KMS-11 (cell line): ENCODE measurements at regions not wholly inside any gene's neighbourhood (a gene's known extent, or its start where the extent isn't known, plus 50 kb on each side); places are given as distances from the start of the nearest gene placed in this dataset.
"Not testable (repeated sequence)": the region's sequence is repeated elsewhere in the genome, so short reads cannot be mapped to it uniquely, and the experiment has no call there.

ENCODE experiments used
- H2AFZ ChIP-seq: fragments of 200-600 bp; sonication (generic); 2 replicates; pipeline ENCODE4 v1.6.1; 2016; ENCODE audit warnings: antibody characterized with exemption, mixed run types, low read depth
- H3K27ac ChIP-seq: fragments of 200-600 bp; sonication (generic); 2 replicates; pipeline ENCODE4 v1.6.1; 2016; ENCODE audit warnings: mild to moderate bottlenecking, mixed run types
- H3K27me3 ChIP-seq: fragments of 200-600 bp; sonication (generic); 2 replicates; pipeline ENCODE4 v1.6.1; 2017; ENCODE audit warnings: mild to moderate bottlenecking, low read depth, mixed run types, moderate library complexity; ENCODE audit not compliant: insufficient read depth
- H3K36me3 ChIP-seq: fragments of 200-600 bp; sonication (generic); 2 replicates; pipeline ENCODE4 v1.6.1; 2017; ENCODE audit warnings: mild to moderate bottlenecking, mixed run types; ENCODE audit not compliant: insufficient read depth
- H3K4me1 ChIP-seq: fragments of 200-600 bp; sonication (generic); 2 replicates; pipeline ENCODE4 v1.6.1; 2016; ENCODE audit warnings: mild to moderate bottlenecking, low read depth, mixed run types; ENCODE audit not compliant: poor library complexity, severe bottlenecking
- H3K4me2 ChIP-seq: fragments of 200-600 bp; sonication (generic); 2 replicates; pipeline ENCODE4 v1.7.0; 2016; ENCODE audit warnings: mild to moderate bottlenecking, mixed run types
- H3K4me3 ChIP-seq: fragments of 200-600 bp; sonication (generic); IDR thresholded peaks from 2 replicates; pipeline ENCODE4 v1.6.1; 2017; ENCODE audit warnings: low read depth, low read length, mixed read lengths; ENCODE audit not compliant: insufficient read depth
- H3K79me2 ChIP-seq: fragments of 200-600 bp; sonication (generic); 2 replicates; pipeline ENCODE4 v1.6.1; 2016; ENCODE audit warnings: low read depth, mixed run types; ENCODE audit not compliant: insufficient read depth
- H3K9ac ChIP-seq: fragments of 200-600 bp; sonication (generic); 2 replicates; pipeline ENCODE4 v1.6.1; 2016; ENCODE audit warnings: mild to moderate bottlenecking, mixed run types
- H4K20me1 ChIP-seq: fragments of 200-600 bp; sonication (generic); 2 replicates; pipeline ENCODE4 v1.6.1; 2016; ENCODE audit warnings: mild to moderate bottlenecking, mixed run types; ENCODE audit not compliant: insufficient read depth
- TF ChIP-seq, protein P1 (sequence below): fragments of 200-600 bp; sonication (generic); conservative IDR thresholded peaks from 2 replicates; pipeline ENCODE4 v1.6.1; 2017; ENCODE audit warnings: low read depth, mild to moderate bottlenecking, antibody characterized with exemption, low read length, moderate library complexity, mixed read lengths

- no peaks in the 10 kb centered on the region for H3K4me1 ChIP-seq
- TF ChIP-seq, protein P1, sequence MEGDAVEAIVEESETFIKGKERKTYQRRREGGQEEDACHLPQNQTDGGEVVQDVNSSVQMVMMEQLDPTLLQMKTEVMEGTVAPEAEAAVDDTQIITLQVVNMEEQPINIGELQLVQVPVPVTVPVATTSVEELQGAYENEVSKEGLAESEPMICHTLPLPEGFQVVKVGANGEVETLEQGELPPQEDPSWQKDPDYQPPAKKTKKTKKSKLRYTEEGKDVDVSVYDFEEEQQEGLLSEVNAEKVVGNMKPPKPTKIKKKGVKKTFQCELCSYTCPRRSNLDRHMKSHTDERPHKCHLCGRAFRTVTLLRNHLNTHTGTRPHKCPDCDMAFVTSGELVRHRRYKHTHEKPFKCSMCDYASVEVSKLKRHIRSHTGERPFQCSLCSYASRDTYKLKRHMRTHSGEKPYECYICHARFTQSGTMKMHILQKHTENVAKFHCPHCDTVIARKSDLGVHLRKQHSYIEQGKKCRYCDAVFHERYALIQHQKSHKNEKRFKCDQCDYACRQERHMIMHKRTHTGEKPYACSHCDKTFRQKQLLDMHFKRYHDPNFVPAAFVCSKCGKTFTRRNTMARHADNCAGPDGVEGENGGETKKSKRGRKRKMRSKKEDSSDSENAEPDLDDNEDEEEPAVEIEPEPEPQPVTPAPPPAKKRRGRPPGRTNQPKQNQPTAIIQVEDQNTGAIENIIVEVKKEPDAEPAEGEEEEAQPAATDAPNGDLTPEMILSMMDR, result no peak
- H3K27ac ChIP-seq, result no peak overlapping the region
- no peak overlapping the region for H2AFZ ChIP-seq
- no peaks in the 10 kb centered on the region for H3K36me3 ChIP-seq
- H4K20me1 ChIP-seq, result no peaks in the 10 kb centered on the region
- H3K9ac ChIP-seq, result no peak overlapping the region
- no peak overlapping the region for H3K4me3 ChIP-seq
- H3K79me2 ChIP-seq, result no peaks in the 10 kb centered on the region
- H3K27me3 ChIP-seq, result no peaks in the 10 kb centered on the region
- H3K4me2 ChIP-seq, result no peak overlapping the region
Observed at GRCh38 chr7:121689749-121690148, 183.2 kb upstream of the PTPRZ1 start.

- no peaks in the 10 kb centered on the region for H3K4me1 ChIP-seq
- no peaks in the 10 kb centered on the region for H3K27me3 ChIP-seq
- no peaks in the 10 kb centered on the region for H4K20me1 ChIP-seq
- H2AFZ ChIP-seq, result no peak overlapping the region
- H3K9ac ChIP-seq, result no peak overlapping the region
- H3K27ac ChIP-seq, result no peak overlapping the region
- no peak overlapping the region for H3K4me3 ChIP-seq
- H3K4me2 ChIP-seq, result no peak overlapping the region
- no peaks in the 10 kb centered on the region for H3K79me2 ChIP-seq
- TF ChIP-seq, protein P1, result no peak
- no peaks in the 10 kb centered on the region for H3K36me3 ChIP-seq
Observed at GRCh38 chr7:121681700-121682099, 191.3 kb upstream of the PTPRZ1 start.

DNA sequence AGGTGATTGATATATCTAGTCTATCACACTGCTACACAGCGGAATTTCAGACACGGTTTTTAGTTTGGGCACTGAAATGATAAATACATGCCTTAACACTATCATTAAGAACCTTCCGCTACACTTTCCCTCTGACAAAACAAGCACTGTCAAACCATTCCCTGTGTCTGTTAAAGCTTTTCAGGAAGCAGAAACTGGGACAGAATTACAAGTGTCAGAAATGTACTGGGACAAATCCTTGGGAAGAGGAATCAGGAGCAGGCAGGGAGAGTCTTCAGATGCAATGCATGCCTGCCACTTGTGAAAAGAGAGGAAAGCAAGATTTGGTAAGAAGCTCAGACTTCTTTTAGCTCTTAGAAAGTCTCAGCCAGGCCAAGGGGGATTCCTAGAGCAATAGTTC lies 196.8 kb upstream of the PTPRZ1 start:
- Histone ChIP-seq H3K27me3 (no peaks in the 10 kb centered on the region), H3K79me2 (no peaks in the 10 kb centered on the region), H4K20me1 (no peaks in the 10 kb centered on the region), H3K36me3 (no peaks in the 10 kb centered on the region), H3K27ac (no peak overlapping the region), H2AFZ (no peak overlapping the region), H3K4me1 (no peaks in the 10 kb centered on the region), H3K4me3 (no peak overlapping the region), H3K9ac (no peak overlapping the region), H3K4me2 (no peak overlapping the region)
- TF ChIP-seq, protein P1, result no peak

- H3K79me2 ChIP-seq, H4K20me1 ChIP-seq, H2AFZ ChIP-seq, H3K4me3 ChIP-seq, H3K27ac ChIP-seq, H3K4me2 ChIP-seq, H3K9ac ChIP-seq, H3K36me3 ChIP-seq, H3K4me1 ChIP-seq, H3K27me3 ChIP-seq: not testable (repeated sequence)
Observed at GRCh38 chr7:121674455-121674854, 198.5 kb upstream of the PTPRZ1 start.

DNA sequence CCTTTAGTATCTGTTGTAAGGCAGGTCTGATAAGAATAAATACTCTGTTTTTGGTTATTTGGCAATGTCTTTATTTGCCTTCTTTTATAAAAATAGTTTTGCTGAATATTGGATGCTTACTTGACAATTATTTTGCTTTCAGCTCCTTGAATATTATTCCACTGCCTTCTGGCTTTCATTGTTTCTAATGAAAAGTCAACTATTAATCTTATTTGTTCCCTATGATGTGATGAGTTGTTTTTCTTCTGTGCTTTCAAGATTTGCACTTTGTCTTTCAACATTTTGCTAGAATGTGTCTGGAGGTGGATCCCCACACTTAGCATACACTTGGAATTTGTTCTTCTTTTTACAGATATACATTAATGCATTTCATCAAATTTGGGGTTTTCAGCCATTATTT lies 203.8 kb upstream of the PTPRZ1 start:
- no peak overlapping the region for H3K9ac ChIP-seq
- H4K20me1 ChIP-seq, result no peaks in the 10 kb centered on the region
- no peak overlapping the region for H2AFZ ChIP-seq
- no peak overlapping the region for H3K4me2 ChIP-seq
- H3K79me2 ChIP-seq, result no peaks in the 10 kb centered on the region
- H3K27me3 ChIP-seq, result no peaks in the 10 kb centered on the region
- no peaks in the 10 kb centered on the region for H3K36me3 ChIP-seq
- H3K4me1 ChIP-seq, result no peaks in the 10 kb centered on the region
- TF ChIP-seq, protein P1, result no peak
- H3K27ac ChIP-seq, result no peak overlapping the region
- H3K4me3 ChIP-seq, result no peak overlapping the region
